Neutrophil (primary cell): ENCODE measurements at regions not wholly inside any gene's neighbourhood (a gene's known extent, or its start where the extent isn't known, plus 50 kb on each side); places are given as distances from the start of the nearest gene placed in this dataset.

Experiments used
- H3K27ac ChIP-seq: fragments of 200-600 bp; sonication (generic); 2 replicates; pipeline ENCODE4 v1.5.1; 2016; ENCODE audit warnings: mild to moderate bottlenecking, moderate library complexity
- H3K27me3 ChIP-seq: fragments of 200-600 bp; sonication (generic); 2 replicates; pipeline ENCODE4 v1.6.0; 2016; ENCODE audit warnings: mild to moderate bottlenecking
- H3K36me3 ChIP-seq: fragments of 200-600 bp; sonication (generic); 2 replicates; pipeline ENCODE4 v1.5.1; 2017
- H3K4me1 ChIP-seq, 2 experiments: fragments of 200-600 bp in 1 of 2; sonication (generic) in 1 of 2; 1 replicate in 1 of 2; 2 replicates in 1 of 2; pipeline versions ENCODE4 v1.5.1 to v1.6.1; 2013 to 2016; ENCODE audit warnings: low read depth in 1 of 2, low read length in 1 of 2, mild to moderate bottlenecking in 1 of 2, moderate library complexity in 1 of 2; ENCODE audit not compliant: control insufficient read depth in 1 of 2, insufficient read depth in 1 of 2
- H3K4me3 ChIP-seq, 2 experiments: fragments of 200-600 bp in 1 of 2; sonication (generic) in 1 of 2; 1 replicate in 1 of 2; 2 replicates in 1 of 2; pipeline ENCODE4 v1.5.1; 2013 to 2016; ENCODE audit warnings: low read depth in 1 of 2, low read length in 1 of 2, mild to moderate bottlenecking in 1 of 2, moderate library complexity in 1 of 2
- H3K9me3 ChIP-seq: fragments of 200-600 bp; sonication (generic); 2 replicates; pipeline ENCODE4 v1.5.1; 2016
- CTCF ChIP-seq: fragments of 200-600 bp; sonication (generic); IDR thresholded peaks from 2 replicates; pipeline ENCODE4 v1.5.1; 2016; ENCODE audit warnings: antibody characterized with exemption

GRCh38 chr18:41155025-41155424, 800.0 kb upstream of the PIK3C3 start:
- H3K4me3 ChIP-seq, result no peak overlapping the region
- no peak overlapping the region for H3K27ac ChIP-seq
- no peaks in the 10 kb centered on the region for H3K9me3 ChIP-seq
- H3K27me3 ChIP-seq, result no peaks in the 10 kb centered on the region
- TF ChIP-seq CTCF, result no peak
- H3K36me3 ChIP-seq, result no peaks in the 10 kb centered on the region
- no peaks in the 10 kb centered on the region for H3K4me1 ChIP-seq

GRCh38 chr18:41153871-41154270, 801.2 kb upstream of the PIK3C3 start:
- Histone ChIP-seq H3K4me1 (no peaks in the 10 kb centered on the region), H3K4me3 (no peak overlapping the region), H3K36me3 (no peaks in the 10 kb centered on the region), H3K27ac (no peak overlapping the region), H3K9me3 (no peaks in the 10 kb centered on the region), H3K27me3 (no peaks in the 10 kb centered on the region)
- no peak for TF ChIP-seq CTCF

- Histone ChIP-seq H3K4me1 (no peaks in the 10 kb centered on the region), H3K4me3 (no peak overlapping the region), H3K27ac (no peak overlapping the region), H3K27me3 (no peaks in the 10 kb centered on the region), H3K9me3 (no peaks in the 10 kb centered on the region), H3K36me3 (no peaks in the 10 kb centered on the region)
- TF ChIP-seq CTCF, result no peak
These were observed 804.7 kb upstream of the PIK3C3 start for GRCh38 chr18:41150316-41150715.

- no peak overlapping the region for H3K4me3 ChIP-seq
- no peaks in the 10 kb centered on the region for H3K9me3 ChIP-seq
- no peaks in the 10 kb centered on the region for H3K27me3 ChIP-seq
- H3K27ac ChIP-seq, result no peak overlapping the region
- H3K4me1 ChIP-seq, result no peaks in the 10 kb centered on the region
- H3K36me3 ChIP-seq, result no peaks in the 10 kb centered on the region
- no peak for TF ChIP-seq CTCF
These were observed 808.7 kb upstream of the PIK3C3 start for GRCh38 chr18:41146301-41146700.

GRCh38 chr18:41145516-41145915, 809.5 kb upstream of the PIK3C3 start:
- Histone ChIP-seq H3K4me3 (no peak overlapping the region), H3K27me3 (no peaks in the 10 kb centered on the region), H3K4me1 (no peaks in the 10 kb centered on the region), H3K27ac (no peak overlapping the region), H3K9me3 (no peaks in the 10 kb centered on the region), H3K36me3 (no peaks in the 10 kb centered on the region)
- no peak for TF ChIP-seq CTCF

- H3K9me3 ChIP-seq, result no peaks in the 10 kb centered on the region
- H3K4me3 ChIP-seq, result no peak overlapping the region
- H3K27ac ChIP-seq, result no peak overlapping the region
- no peaks in the 10 kb centered on the region for H3K36me3 ChIP-seq
- H3K4me1 ChIP-seq, result no peaks in the 10 kb centered on the region
- no peaks in the 10 kb centered on the region for H3K27me3 ChIP-seq
- no peak for TF ChIP-seq CTCF
These were observed 810.6 kb upstream of the PIK3C3 start for GRCh38 chr18:41144441-41144840.
